ENCODE measurements at regions not wholly inside any gene's neighbourhood (a gene's known extent, or its start where the extent isn't known, plus 50 kb on each side); places are given as distances from the start of the nearest gene placed in this dataset.

GRCh38 chr11:134949121-134950090 lies 537.4 kb upstream of the B3GAT1 start:
- Histone ChIP-seq H3K4me1 (ENCODE audit: insufficient read depth, low read length) (peaks cover 35% of the 10 kb centered on the region), H3K79me2 (ENCODE audit: insufficient read depth, low read length) (no peaks in the 10 kb centered on the region), H4K20me1 (ENCODE audit: insufficient read depth, low read length) (no peaks in the 10 kb centered on the region), H3K27ac (ENCODE audit: low read depth, low read length) (peak overlapping the region; percentile 88), H2AFZ (ENCODE audit: low read depth, low read length) (no peak overlapping the region), H3K4me2 (ENCODE audit: low read length) (peak overlapping the region; percentile 81), H3K4me3 (ENCODE audit: insufficient read depth, low read depth, low read length) (peak overlapping the region; percentile 22), H3K9me3 (ENCODE audit: insufficient read depth, low read depth, low read length) (no peaks in the 10 kb centered on the region), H3K36me3 (ENCODE audit: insufficient read depth, low read length) (no peaks in the 10 kb centered on the region), H3K27me3 (ENCODE audit: insufficient read depth, low read length) (no peaks in the 10 kb centered on the region), H3K9ac (ENCODE audit: low read length) (peak overlapping the region; percentile 63)
- DNase-seq (ENCODE audit: low read depth) (peak; percentile 87), FAIRE-seq (peak; percentile 95)
- no peaks in the 10 kb centered on the region for H3K9me3 Mint-ChIP-seq (ENCODE audit: unreplicated experiment)
- TF ChIP-seq CTCF (IDR thresholded peaks at IDR 0.05; ENCODE audit: insufficient read depth, low read depth, low read length) (no peak), EZH2 (IDR thresholded peaks at IDR 0.05; ENCODE audit: insufficient read depth, low read length) (no peak)
- H3K27me3 Mint-ChIP-seq (ENCODE audit: low read depth, unreplicated experiment), result peaks cover 3% of the 10 kb centered on the region
- peaks cover 39% of the 10 kb centered on the region for H3K4me1 Mint-ChIP-seq (ENCODE audit: low read depth, unreplicated experiment)
- H3K27ac Mint-ChIP-seq (ENCODE audit: unreplicated experiment), result peak overlapping the region; percentile 55
- no peak overlapping the region for H3K4me3 Mint-ChIP-seq (ENCODE audit: unreplicated experiment)
- no peaks in the 10 kb centered on the region for H3K36me3 Mint-ChIP-seq (ENCODE audit: low read depth, unreplicated experiment)

GRCh38 chr11:134947556-134947955 lies 535.5 kb upstream of the B3GAT1 start:
- no peaks in the 10 kb centered on the region for H3K36me3 Mint-ChIP-seq (ENCODE audit: low read depth, unreplicated experiment)
- Histone ChIP-seq H4K20me1 (ENCODE audit: insufficient read depth, low read length) (no peaks in the 10 kb centered on the region), H3K27ac (ENCODE audit: low read depth, low read length) (no peak overlapping the region), H3K36me3 (ENCODE audit: insufficient read depth, low read length) (no peaks in the 10 kb centered on the region), H3K4me3 (ENCODE audit: insufficient read depth, low read depth, low read length) (no peak overlapping the region), H3K27me3 (ENCODE audit: insufficient read depth, low read length) (no peaks in the 10 kb centered on the region), H3K79me2 (ENCODE audit: insufficient read depth, low read length) (no peaks in the 10 kb centered on the region), H2AFZ (ENCODE audit: low read depth, low read length) (no peak overlapping the region), H3K4me1 (ENCODE audit: insufficient read depth, low read length) (peaks cover 35% of the 10 kb centered on the region), H3K9me3 (ENCODE audit: insufficient read depth, low read depth, low read length) (no peaks in the 10 kb centered on the region), H3K4me2 (ENCODE audit: low read length) (no peak overlapping the region), H3K9ac (ENCODE audit: low read length) (no peak overlapping the region)
- H3K4me3 Mint-ChIP-seq (ENCODE audit: unreplicated experiment), result no peak overlapping the region
- H3K4me1 Mint-ChIP-seq (ENCODE audit: low read depth, unreplicated experiment), result peaks cover 39% of the 10 kb centered on the region
- FAIRE-seq, result no peak
- DNase-seq (ENCODE audit: low read depth), result no peak
- no peaks in the 10 kb centered on the region for H3K9me3 Mint-ChIP-seq (ENCODE audit: unreplicated experiment)
- H3K27ac Mint-ChIP-seq (ENCODE audit: unreplicated experiment), result no peak overlapping the region
- no peak for TF ChIP-seq CTCF (IDR thresholded peaks at IDR 0.05; ENCODE audit: insufficient read depth, low read depth, low read length)
- no peak for TF ChIP-seq EZH2 (IDR thresholded peaks at IDR 0.05; ENCODE audit: insufficient read depth, low read length)
- peaks cover 3% of the 10 kb centered on the region for H3K27me3 Mint-ChIP-seq (ENCODE audit: low read depth, unreplicated experiment)

- H3K36me3 ChIP-seq (ENCODE audit: insufficient read depth, low read length), result no peaks in the 10 kb centered on the region
- no peaks in the 10 kb centered on the region for H4K20me1 ChIP-seq (ENCODE audit: insufficient read depth, low read length)
- FAIRE-seq (no peak), DNase-seq (ENCODE audit: low read depth) (no peak)
- H3K27ac ChIP-seq (ENCODE audit: low read depth, low read length), result no peak overlapping the region
- H3K4me2 ChIP-seq (ENCODE audit: low read length), result no peak overlapping the region
- Mint-ChIP-seq H3K4me3 (ENCODE audit: unreplicated experiment) (no peak overlapping the region), H3K9me3 (ENCODE audit: unreplicated experiment) (no peaks in the 10 kb centered on the region), H3K27ac (ENCODE audit: unreplicated experiment) (no peak overlapping the region), H3K4me1 (ENCODE audit: low read depth, unreplicated experiment) (peaks cover 38% of the 10 kb centered on the region), H3K36me3 (ENCODE audit: low read depth, unreplicated experiment) (no peaks in the 10 kb centered on the region), H3K27me3 (ENCODE audit: low read depth, unreplicated experiment) (peaks cover 3% of the 10 kb centered on the region)
- H3K9ac ChIP-seq (ENCODE audit: low read length), result no peak overlapping the region
- H3K27me3 ChIP-seq (ENCODE audit: insufficient read depth, low read length), result no peaks in the 10 kb centered on the region
- TF ChIP-seq CTCF (IDR thresholded peaks at IDR 0.05; ENCODE audit: insufficient read depth, low read depth, low read length), result no peak
- H3K4me3 ChIP-seq (ENCODE audit: insufficient read depth, low read depth, low read length), result no peak overlapping the region
- H3K79me2 ChIP-seq (ENCODE audit: insufficient read depth, low read length), result no peaks in the 10 kb centered on the region
- H3K4me1 ChIP-seq (ENCODE audit: insufficient read depth, low read length), result peaks cover 34% of the 10 kb centered on the region
- H3K9me3 ChIP-seq (ENCODE audit: insufficient read depth, low read depth, low read length), result no peaks in the 10 kb centered on the region
- H2AFZ ChIP-seq (ENCODE audit: low read depth, low read length), result no peak overlapping the region
Measured at GRCh38 chr11:134945993-134946392, 534.0 kb upstream of the B3GAT1 start.

All from astrocyte (in vitro differentiated cells and primary cell).